Suprapubic skin (tissue), 3 donors: ENCODE measurements at regions not wholly inside any gene's neighbourhood (a gene's known extent, or its start where the extent isn't known, plus 50 kb on each side); places are given as distances from the start of the nearest gene placed in this dataset.

Experiments used
- CTCF ChIP-seq, 2 donors: fragments of 200-600 bp in 1 of 2; fragments of 450-650 bp in 1 of 2; sonication (generic) in 1 of 2; IDR thresholded peaks; one replicate each; pipeline ENCODE4 v1.5.1; 2016 to 2019; ENCODE audit warnings: antibody characterized with exemption in 2 of 2, mild to moderate bottlenecking in 1 of 2, moderate library complexity in 1 of 2
- POLR2A ChIP-seq, 2 donors: fragments of 450-650 bp; IDR thresholded peaks; one replicate each; pipeline ENCODE4 v1.6.1; 2017; ENCODE audit warnings: antibody characterized with exemption in 2 of 2, mild to moderate bottlenecking in 2 of 2, moderate library complexity in 2 of 2

GRCh38 chr2:144114760-144115159 lies 405.2 kb downstream of the ZEB2 start:
- TF ChIP-seq CTCF (IDR thresholded peaks at IDR 0.05), result no peak
- no peak for TF ChIP-seq POLR2A (IDR thresholded peaks at IDR 0.05)
